Frontal cortex (tissue), 3 donors: ENCODE measurements at regions not wholly inside any gene's neighbourhood (a gene's known extent, or its start where the extent isn't known, plus 50 kb on each side); places are given as distances from the start of the nearest gene placed in this dataset.

ENCODE experiments used
- DNase-seq, 2 donors: peaks; one replicate each; pipeline ENCODE4 v3.0.0; 2012; ENCODE audit warnings: low spot score in 2 of 2
- FAIRE-seq: peaks from 2 replicates; lab custom pipeline; 2012; peaks lifted over from hg19 to GRCh38; lab: Jason Lieb, UNC
- donor health status: control.
- donor health status: control.
- donor health status: control.

DNA sequence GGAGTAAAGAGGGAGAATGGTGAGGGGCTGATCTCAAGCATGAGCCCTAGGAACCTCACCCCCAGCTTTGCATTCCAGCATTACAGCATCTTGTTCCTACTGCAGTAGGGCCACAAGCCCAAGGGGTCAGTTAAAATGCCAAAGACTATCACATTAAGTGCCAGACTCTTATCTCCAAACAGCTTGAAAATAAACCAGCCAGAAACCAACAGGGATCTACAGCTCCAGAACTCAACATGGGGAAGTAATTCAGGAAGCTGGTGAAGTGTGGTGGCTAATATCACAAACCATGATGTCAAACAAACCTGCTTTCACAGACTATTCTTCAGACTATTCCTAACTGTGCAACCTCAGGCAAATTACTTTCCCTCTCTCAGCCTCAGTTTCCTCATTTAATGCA, 278.3 kb downstream of the TNS1 start:
- no peak for DNase-seq
- FAIRE-seq: no peak

DNA sequence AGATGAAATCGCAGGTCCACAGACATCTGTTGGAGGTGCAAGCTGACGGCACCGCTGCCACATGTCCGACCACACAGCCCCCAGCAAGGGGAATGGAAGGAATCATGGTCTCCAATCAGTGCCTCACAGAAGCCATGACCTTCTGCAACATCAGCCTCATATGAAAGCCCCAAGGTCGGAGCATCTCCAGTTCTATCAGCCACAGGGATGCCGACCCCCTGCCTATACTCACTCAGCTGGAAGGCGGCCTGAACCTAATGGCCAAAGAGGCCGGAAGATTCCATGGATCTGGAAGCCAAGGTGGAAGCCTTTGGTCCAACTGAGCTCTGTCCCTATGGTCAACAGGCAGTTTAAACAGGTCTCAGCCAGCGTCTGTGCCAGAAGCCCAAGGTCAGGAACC, 278.8 kb downstream of the TNS1 start:
- no peak for FAIRE-seq
- DNase-seq: no peak

DNA sequence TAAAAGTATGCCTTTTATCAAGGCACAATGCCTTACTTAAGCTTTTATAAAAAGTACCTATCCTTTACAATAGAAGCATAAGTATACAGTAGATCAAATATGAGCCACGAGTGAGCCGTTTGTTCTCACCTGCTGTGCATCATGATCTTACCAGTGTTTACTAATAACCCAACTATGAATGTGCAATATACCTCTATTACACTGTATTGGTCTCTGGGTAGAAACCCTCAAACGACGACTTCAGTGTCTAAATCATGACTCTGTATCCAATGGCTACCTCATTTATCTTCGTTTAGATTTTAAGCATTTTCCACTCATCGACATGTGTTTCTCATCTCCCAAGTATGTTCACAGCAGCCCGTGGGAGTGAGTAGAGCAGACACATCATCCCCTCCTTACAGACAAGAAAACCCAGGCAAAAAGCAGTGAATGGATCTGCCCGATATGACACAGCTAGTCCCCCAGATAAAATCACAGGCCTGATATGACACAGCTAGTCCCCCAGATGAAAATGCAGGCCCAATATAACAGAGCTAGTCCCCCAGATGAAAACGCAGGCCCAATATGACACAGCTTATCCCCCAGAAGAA, 279.8 kb downstream of the TNS1 start:
- DNase-seq (no peak), FAIRE-seq (no peak)

DNA sequence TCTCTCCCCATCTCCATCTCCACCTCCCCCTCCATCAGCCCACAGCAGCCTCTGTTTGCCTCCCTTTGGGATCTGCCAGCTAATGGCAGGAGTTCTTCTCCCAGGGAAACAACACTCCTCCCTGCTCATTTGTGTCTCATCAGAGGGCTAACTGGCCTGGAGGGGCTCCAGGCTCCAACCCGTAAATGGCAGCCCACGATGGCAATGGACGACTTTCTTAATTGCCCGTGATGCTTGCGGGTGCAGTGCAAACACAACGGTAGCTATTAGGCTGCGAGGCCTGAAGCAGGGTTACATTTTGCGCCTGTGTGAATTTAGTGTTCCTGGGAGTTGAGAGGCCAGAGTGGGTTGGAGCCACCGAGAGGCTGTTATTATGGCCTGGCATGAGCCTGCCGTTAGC, 285.1 kb downstream of the TNS1 start:
- DNase-seq: no peak
- FAIRE-seq: no peak

DNA sequence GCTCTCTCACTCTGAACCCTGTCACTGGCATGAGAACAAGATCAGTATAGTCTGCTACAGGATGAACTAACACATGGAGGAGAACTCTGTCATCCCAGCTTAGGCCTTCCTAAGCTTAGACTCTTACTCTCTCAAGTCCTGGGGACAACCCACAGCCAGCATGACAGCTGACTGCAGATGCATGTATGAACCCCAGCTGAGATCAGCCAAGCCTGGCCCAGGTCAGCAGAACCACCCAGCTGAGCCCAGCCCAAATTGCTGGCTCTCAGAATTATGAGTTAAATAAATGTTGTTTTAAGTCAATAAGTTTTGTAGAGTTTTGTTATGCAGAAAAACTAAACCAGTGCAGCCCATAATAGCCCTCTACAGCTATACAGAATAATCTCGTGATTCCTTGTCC, 287.3 kb downstream of the TNS1 start:
- FAIRE-seq: no peak

DNA sequence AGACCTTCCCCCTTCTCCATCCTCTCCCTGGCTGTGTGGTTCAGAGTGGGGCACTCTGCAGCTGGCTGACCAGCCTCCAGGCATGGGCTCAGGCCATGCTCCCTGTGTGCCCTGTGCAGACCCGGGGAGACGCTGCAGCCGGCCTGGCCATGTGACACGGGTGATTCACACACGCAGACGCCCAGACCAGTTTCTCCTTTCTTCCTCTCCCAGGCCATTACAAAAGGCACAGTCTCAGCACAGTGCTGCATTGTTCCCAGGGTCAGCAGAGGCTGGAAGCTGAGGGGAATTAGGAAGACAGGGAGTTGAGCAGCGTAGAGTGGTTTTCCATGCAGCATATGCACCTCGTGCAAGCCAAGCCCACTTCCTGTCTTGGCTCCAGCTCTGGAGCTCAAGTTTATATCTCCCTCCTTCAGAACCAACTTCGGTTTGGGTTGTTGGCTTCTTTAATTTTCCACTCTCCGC, 288.5 kb downstream of the TNS1 start:
- peak; percentile 56 to 64 for DNase-seq
- FAIRE-seq: peak; percentile 79

More for the DNA sequence above, 287.3 kb downstream of the TNS1 start:
- DNase-seq: no peak

DNA sequence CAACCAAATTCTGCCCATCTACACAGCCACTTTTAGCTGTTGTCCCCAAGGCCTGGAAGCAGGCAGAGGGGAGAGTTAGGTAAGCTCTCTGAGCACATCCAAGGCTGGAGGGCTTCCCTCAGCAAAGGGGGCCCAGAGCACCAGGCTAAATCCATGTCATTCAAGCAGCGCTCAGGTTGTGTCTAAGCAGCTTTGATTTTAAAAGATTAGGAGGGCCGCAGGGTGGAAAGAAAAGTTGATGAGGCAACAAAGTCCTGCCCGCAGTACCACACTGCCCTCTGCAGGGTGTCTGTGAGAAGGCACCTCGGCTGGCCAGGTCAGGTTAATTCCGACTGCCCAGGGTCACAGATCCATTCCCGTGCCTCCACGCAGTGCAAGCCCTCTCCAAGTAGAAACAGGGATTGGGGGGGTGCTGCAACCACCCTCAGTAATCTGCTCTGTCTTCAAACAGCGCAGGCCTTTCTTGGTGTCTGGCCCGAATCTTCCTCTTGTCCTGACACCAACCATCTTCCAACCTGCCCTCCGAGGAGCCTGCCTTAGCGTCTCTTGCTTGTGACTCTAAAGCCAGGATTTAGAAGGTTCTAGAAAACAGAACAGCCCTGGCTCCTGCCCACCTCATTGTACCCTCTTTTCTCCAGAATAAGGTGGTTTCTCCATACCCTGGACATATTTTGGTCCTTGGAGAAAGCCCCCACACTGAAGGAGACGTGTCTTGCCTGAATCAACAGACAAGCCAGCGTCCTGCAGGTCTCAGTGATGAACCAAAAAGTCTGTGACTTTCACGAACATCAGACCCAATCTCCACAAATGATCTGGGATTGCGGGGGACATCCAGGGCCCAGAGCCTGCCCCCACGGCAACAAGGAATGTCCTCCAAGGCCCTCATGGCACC, 289.2 kb downstream of the TNS1 start:
- FAIRE-seq (no peak), DNase-seq (peak; percentile 29 to 62)

DNA sequence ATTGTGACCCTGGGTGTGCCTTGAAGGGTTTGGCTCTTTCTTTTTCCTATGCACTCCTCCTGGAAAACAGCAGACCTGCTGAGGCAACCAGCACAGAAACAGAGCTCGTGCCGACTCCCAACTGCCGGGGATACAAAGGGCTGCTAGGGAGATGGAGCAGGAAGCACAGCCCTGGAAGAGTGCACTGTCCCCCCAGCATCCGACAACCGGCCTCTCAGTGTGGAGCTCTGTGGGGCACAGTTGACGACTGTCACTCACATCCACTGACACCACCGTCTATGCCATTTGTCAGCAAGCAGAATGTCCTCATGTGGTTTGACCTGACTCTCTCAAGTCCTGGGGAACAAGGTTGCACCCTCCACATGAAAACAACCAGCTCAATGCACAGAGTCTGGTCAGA, 290.4 kb downstream of the TNS1 start:
- FAIRE-seq (no peak), DNase-seq (no peak)

DNA sequence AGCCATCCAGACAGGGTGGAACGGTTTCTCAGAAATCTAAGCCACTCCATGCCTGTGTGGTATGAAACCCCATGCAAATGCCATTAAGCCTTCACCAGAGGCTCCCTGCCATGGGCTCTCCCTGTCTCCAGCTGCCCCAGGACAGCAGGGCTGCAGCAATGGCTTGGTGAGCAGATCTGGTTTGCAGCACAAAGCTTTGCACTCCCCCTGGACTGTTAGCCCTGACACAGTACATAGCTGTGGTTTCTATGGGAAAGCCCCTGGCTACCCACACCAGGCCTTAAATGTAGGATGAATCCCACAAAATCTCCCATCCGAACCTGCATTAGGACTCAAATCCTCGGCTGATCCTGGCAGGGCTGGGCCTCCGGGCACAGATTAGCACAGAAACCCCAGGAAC, 291.6 kb downstream of the TNS1 start:
- DNase-seq: no peak
- no peak for FAIRE-seq

DNA sequence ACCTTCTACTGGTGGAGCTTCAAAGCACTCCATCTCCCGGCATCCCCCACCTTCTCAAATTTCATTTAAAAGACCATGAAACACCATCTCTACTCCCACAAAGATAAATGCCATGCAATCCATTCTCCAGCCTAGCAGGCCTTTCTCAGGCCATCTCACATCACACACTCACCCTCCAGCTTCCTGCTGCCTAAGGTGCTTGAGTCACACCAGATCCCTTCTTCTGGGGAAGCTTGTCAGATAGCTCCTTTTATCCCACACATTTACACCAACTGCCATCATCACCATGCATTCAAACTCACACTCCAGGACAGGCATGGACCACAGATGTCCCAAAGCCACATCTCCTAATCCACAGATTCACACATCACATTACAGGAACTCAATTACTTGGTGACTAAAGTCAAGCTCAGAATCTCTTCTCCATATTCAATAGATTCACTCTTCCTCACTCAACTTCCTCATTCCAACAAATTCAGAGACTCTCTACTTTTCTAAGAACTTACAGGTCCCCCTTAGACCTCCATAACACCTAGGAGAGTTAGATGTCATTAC, 292.5 kb downstream of the TNS1 start:
- FAIRE-seq (no peak), DNase-seq (no peak)

DNA sequence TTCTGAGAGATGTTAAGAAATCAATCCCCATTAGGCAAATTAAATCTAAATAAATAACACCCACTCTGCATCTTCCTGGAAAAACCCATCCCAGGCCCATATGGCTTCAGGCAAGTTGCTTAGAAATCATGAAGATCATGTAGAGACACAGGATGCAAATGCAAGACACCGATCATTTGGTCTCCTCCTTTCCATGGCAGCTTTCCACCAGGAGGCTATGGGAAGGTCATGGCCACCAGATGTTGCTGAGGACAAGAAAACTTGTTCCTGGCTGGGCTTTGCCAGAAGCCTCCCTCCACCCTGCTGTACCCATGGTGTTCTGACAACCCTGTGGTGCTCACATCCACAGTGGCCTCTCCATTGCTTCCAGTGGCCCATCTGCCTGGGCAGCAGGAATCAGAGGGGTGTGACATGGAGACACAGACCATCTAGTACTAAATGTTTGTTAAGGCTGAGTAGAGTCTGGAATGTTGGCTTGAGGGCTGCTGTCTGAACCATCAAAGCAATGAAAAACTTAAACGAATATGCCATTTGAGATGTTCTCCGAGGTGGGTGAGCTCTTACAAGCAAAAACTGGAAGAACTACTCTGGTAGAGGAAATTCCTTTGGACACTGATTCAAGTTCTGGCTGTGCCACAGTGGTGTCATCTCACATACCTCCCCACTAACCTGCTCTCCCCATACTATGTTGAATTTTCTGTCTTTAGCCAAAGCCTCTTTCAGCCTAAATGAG, 293.2 kb downstream of the TNS1 start:
- FAIRE-seq (no peak), DNase-seq (no peak)

DNA sequence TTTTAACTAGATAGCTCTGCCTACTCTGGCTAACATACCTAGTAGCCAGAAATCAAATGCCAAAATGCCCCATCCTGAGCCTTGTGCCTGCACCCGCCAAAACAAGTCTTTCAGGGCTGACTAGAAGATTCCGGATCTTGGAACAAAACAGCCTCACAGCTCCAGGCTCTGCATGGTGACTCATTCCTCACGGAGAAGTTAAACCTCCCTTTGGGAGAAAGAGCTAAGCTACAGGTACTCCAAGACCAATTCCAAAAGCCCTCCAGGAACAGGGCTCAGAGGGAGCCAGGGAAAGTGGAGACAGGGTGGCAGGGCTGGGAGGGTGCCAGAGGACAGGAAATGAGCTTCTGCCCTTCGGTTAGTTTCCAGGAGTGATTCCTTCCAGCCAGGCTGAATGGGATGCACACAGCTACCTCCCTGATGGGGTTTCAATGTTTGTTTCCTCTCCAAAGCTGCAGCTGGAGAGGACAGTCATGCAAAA, 295.6 kb downstream of the TNS1 start:
- no peak for FAIRE-seq
- no peak for DNase-seq

DNA sequence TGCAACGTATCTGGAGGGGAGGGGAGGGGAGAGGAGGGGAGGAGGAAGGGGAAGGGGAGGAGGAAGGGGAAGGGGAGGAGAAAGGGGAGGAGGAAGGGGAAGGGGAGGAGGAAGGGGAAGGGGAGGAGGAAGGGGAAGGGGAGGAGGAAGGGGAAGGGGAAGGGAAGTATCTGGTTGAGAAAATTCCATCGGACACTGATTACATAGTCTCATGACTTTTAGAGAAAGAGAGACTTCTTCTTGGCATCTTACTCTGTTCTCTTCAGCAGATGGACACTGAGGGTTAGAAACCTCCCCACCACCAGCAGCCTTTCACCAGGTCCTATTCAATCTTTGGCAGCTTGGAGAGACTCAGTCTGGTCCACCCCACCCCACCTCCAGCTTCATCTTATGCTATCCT, 296.3 kb downstream of the TNS1 start:
- no peak for FAIRE-seq
- no peak for DNase-seq

DNA sequence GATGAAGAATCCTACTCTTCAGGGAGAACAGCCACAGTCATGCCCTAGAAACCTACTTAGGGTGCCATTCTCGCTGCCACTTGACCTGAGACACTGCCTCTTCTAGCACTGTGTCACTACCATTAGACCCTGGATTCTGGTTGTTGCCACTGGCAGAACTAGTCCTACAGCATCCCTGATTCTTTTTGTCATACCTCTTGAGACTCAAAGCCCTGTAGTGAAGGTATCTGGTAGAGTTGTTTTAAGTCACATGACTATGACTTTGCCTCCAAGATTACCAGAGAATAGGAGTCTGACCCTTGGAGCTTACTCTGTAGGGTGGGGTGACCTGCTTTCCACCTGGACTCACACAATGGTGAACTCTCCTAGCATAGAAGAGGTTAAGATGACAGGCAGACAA, 296.7 kb downstream of the TNS1 start:
- no peak for FAIRE-seq
- no peak for DNase-seq

DNA sequence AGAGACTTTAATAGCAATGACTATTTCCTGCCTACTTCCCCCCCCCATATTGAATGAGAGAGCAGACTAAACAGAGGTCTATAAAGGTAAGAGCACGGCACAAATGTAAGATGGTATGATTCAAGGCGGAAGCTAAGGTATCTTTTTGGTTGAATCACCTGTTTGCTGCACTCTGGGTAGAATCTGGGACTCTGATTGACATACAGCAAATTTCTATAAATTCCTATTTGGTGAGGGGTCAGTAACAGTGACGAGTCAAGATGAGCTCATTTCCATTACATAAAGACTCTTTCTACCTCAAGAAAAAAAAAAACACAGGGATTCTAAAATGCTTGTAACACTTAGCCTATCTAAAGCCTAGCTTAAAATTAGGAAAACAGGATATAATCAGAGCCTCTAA, 297.3 kb downstream of the TNS1 start:
- DNase-seq (no peak), FAIRE-seq (no peak)

DNA sequence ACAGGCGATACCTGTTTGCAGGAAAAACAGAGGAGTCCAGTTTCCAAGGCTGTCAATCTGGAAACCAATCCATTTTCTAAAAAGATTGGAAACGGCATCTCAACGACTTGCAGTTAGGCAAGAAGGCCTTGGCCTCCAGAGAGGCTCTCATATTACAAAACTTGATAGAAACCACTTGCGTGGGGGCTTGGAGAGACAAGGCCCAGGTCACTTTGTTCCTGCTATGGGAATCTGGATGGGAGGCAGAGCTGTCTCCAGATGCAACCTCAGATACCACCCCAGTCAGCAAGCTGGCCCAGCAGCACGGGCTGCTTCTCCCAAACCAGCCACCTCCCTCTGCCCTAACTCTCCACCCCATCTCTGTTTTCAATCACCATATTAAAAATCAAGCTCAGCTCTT, 298.8 kb downstream of the TNS1 start:
- no peak for DNase-seq
- FAIRE-seq: no peak

DNA sequence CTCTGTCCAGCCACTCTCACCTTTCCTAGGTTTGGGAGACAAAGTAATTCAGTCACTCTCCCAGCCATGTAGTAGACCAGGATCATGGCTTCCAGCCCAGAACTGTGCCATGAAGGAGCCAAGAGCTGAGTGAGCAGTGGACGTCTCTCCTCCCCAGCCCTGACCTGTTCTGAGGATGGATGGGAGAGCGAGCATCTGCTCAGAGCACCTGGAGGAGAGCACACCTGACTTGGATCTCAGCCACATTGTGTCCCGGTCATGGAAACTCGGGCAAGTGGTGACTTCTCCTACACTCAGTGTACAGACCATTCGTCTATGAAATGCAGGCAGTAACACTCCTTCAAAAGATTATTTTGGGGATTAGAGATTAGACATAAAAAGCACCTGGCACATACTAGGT, 299.7 kb downstream of the TNS1 start:
- no peak for DNase-seq
- FAIRE-seq: no peak

DNA sequence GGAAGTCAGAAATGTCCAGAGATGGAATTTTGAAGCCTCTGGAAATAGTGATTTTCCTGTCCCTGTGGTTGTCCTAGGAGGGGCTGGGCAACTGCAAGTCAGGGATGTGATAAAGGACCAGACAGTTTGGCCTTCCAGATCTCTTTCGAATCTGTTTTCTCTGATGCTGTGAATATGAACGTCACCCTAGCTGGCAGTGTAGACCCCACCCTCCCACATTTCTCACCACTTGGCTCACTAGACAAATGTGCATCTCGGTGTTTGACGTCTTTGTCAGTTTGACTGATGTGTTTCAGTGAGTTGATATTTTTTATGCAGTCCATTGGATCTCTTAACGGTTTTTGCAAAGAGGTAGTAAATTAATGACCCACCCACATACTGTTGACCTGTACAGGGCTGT, 301.2 kb downstream of the TNS1 start:
- FAIRE-seq: no peak
- no peak for DNase-seq

DNA sequence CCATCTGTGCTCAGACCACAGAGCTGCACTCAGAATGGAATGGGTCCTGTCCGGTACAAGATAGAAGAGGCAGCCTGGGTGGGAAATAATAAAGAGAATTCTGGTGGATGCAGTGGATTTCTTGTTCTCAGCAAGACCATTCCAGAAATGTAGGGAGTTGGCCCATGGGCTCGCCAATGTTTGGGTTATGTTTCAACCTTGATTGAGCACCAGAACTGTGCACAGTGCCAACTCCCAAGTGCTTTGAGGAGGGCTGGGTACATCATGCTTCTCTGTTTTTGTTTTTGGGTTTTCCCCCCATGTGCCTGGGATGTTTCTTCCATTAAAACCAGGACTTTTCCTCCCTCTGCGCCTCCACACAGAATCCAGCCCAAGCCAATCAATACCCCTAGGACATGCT, 304.1 kb downstream of the TNS1 start:
- FAIRE-seq (no peak), DNase-seq (no peak)

DNA sequence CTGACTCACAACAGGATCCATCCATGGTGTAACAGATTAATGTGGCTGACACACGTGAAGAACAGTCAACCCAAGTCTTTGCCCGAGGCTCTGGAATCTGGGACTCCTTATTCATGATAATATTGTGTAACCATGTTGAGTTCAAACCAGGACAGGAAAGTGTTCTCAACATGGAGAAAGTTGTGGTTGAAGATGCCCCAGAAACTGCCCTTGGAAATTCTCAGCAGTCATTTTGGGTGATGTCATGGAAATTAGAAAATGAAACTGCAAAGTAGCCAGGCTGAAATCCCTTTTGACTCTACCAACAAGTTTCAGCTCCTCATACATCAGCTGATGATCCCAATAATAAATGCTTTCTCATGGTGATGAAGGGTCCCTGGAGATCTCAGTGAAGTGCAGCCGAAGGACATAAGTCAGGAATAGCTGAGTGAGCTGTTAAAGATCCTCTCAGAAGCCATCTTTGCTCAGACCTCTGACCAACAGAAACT, 307.7 kb downstream of the TNS1 start:
- no peak for FAIRE-seq

More for the DNA sequence above, 307.7 kb downstream of the TNS1 start:
- DNase-seq: no peak
